Activated CD4-positive, CD25-positive, alpha-beta regulatory T cell (primary cell): ENCODE measurements at regions not wholly inside any gene's neighbourhood (a gene's known extent, or its start where the extent isn't known, plus 50 kb on each side); places are given as distances from the start of the nearest gene placed in this dataset.
A peak's percentile ranks its signal among the peaks of the same experiment; 100 is the strongest.

Experiments
- DNase-seq, 4 experiments: peaks; one replicate each; lab custom pipeline; 2025; lab: John Stamatoyannopoulos, UW

DNA sequence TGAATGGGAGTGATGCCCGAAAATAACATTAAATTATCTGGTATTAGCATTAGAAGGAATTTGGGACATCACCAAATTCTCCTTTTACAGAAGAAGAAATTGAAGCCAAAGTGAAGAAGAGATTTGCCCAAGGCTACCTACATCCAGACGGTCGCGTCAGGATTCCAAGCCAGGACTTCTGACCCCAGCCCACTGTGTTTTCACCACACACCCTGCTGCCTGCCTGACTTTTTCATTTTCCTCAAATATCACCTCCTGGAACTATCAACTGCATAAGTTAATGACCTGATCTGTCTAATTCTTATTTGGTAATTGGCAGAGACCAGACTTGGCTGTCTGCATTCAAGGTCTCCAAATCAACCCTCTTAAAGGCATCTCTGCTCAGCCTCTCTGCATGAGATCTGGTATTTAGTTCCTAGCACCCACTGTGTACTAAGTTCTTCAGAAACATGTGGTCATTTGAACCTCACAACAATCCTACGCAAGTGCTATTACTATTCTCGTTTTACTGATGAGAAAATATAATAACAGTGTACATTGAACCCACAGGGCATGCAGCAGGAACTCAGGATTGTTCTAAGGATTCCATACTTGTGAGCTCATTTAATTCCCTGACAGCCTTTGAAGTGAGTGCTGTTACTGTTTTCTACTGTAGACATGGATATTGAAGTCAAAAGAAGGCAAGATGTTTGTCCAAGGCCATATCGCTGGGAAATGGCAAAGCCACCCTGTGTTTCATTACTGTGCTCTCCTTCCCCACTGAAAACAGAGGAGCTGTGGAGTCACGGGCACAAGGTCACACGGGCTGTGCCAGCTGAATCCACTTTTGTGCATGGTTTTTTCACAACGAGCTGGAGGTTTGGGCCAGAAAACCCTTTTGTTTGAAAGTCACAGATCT lies 195.2 kb upstream of the C1QTNF7 start:
- DNase-seq, result peak in 1 of 4 experiments; percentile 0

DNA sequence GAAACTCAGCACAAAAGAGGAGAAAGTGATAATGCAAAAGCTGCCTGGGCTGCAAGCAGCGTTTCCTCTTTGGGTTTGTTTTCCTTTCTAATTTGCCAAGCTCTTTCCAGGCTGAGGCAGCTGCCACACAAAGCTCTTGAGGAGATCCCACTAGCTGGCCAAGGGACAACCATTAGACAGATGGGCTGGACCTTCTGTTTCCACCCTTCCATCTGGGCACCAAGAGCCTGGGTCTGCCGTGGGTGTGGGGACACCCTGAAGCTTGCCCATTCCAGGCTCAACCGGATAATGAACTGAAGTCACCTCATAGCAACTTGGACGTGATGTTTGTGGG lies 194.6 kb upstream of the C1QTNF7 start:
- no peak for DNase-seq

DNA sequence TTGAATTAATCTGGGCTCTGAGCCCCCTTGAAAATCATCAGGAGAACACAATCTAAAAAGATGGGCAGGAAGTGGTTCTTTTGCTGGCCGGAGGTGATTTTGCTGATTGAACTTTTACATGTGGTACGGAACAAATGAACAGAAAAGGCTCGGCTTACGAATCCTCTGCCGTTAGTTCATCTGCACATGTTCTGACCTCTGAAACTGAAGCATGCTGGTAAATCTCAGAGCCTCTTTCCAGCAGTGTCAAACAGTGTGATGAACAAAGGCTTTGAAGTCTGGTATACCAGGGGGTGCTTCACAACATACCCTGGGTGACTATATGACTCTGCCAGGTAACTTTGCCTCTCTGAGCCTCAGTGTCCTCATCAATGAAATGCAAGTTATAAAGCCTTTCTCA lies 194.2 kb upstream of the C1QTNF7 start:
- peak in 1 of 4 experiments; percentile 1 for DNase-seq

DNA sequence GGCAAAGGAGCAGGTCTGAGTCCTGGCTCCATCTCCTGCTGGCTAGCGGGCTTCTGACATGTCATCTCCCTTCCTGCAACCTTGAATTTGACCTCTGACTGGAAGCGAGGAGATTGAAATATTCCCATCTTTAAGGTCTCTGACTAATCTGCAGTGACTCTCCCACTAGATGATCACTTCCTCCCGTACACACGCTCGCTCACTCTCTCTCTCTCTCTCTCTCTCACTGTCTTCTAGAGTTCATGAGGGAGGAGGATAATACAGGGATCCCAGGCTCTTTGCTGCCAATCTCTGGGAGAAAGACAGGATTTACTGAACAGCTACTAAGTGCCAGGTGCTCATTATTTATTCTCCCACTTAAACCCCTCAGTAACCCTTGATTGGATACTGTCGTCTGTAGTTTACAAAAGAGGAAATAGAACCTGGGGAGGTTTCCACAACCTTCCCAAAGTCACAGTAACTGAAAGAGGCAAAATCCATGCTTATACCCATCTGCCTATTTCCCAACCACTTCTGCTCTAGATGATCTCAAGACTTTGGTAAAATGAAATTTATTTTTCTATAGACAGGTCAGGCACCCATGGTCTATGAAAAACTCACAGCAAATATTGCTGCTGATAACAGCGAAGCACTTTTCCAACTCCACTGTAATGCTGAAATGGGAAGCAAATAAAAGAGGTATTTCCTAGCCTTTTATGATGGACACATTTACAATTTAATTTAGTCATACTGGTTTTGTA lies 193.5 kb upstream of the C1QTNF7 start:
- no peak for DNase-seq

DNA sequence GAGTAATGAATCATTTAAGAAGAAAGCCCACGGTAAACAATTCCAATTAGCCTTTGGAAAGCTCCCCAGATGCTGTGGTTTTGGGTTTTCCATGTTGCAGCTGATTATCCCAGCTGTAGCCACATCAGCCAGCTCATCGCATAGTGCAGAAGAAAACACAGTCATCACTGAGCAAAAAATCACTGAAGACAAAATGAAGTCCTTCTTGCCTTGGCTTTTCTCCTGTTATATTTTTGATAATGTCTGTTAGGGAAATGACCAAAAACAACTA lies 193.0 kb upstream of the C1QTNF7 start:
- no peak for DNase-seq

GRCh38 chr4:15235135-15235534 lies 192.7 kb upstream of the C1QTNF7 start:
- no peak for DNase-seq

DNA sequence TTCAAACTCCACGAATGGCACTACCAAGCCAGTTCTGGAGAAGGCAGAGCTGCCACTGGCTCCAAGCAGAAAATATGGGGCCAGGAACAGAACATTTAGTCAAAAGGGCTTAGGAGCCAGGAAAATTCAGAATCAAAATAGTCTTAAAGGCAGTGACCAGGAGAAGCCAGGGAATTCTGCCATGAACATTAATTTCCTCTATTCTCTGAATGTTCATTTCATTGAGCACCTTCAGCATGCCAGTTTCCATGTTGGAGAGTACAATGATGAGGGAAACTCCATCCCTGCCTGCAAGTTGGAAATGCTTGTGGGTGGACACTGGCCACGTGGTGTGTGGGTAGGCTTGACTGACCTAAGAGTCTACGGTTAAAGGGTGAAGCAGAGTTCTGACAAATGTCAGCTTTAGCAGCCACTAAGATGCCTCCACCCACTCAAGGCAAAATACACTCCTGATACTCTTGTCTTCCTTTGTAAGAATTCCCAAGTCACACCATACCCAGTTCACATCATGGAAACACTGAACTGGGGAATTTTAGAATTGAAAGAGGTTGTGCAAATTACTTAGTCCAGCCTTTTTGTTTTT lies 190.1 kb upstream of the C1QTNF7 start:
- DNase-seq, result no peak

GRCh38 chr4:15238720-15239119 lies 189.1 kb upstream of the C1QTNF7 start:
- DNase-seq, result no peak

GRCh38 chr4:15239866-15240265 lies 188.0 kb upstream of the C1QTNF7 start:
- DNase-seq, result no peak

DNA sequence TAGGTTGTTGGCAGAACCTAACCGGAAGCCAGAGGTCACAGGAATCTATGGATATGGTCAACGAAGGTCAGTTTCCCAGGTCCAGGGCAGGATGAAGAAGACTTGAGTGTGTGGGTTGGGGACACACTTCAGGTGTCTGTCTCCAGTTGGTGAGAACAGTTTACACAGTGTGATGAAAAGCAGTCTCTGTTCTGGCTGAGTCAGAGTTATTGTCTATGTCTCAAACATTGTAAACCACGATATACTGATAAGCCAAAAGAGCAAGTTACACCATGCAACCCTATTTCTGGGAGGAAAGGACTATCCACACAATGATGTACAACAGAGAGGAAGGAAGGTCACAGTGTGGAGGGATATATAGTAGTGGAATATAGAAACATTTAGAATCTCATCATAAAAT lies 187.1 kb upstream of the C1QTNF7 start:
- DNase-seq, result no peak

- DNase-seq, result no peak
Measured at GRCh38 chr4:15242021-15242420, 185.8 kb upstream of the C1QTNF7 start.

- no peak for DNase-seq
Measured at GRCh38 chr4:15244354-15244753, 183.5 kb upstream of the C1QTNF7 start.

DNA sequence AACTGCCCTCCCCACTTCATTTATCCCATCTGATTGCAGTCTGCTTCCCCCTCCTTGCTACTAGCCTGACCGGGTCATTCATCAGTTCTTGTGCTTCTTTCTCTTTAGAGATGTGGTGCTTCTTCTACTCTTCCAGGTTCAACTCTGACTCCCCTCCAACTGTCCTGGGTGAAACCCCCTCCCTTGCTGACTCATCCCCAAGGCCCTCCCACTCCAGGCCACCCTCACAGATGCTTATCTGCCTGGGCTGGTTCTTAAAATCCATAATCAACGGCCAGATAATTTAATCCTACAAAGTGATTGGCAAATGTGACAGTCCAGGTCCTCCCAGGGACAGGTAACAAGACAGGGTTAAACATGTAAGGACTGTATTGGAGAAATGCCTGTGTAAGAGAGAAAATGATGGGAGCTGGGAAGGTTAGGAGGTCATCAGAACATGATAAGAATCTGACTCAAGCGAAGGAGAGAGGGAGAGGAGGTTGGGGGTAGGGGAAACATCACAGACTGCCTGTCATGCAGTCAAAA lies 182.8 kb upstream of the C1QTNF7 start:
- DNase-seq, result no peak

GRCh38 chr4:15250021-15250441 lies 177.8 kb upstream of the C1QTNF7 start:
- DNase-seq, result no peak

DNA sequence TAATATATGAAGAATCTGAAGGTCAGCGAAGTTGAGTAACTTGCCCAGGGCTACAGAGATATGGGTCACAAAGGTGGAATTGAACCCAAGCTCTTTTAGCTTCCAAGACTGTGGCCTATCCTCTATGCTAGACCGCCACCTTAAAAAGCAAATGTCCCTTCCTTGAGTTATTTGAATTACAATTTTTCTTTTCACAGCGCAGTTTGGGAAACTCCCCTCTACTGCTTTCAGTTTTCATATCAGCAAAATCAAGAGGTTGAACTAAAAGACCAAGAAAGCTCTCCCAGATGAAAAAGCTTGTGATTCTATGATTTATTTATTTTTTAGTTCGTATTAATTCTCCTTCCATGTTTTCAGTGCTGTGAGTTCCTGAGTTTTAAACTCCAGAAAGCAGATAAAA lies 174.5 kb upstream of the C1QTNF7 start:
- no peak for DNase-seq

GRCh38 chr4:15254236-15254880 lies 173.5 kb upstream of the C1QTNF7 start:
- DNase-seq, result no peak

- no peak for DNase-seq
Measured at GRCh38 chr4:15255537-15255936, 172.3 kb upstream of the C1QTNF7 start.

DNA sequence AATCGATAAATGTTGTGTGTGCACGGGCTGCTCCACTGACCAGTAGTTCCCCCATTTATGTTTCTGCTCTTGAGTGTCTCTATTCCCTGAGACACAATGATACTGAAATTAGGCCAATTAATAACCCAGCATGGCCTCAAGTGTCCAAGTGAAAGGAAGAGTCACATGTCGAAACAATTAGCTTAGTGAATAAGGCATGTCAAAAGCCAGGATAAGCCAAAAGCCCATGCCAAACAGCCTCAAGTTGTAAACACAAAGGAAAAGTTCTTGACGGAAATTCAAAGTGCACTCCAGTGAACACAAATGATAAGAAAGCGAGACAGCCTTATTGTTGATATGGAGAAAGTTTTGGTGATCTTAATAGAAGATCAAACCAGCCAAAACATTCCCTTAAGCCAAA lies 167.1 kb upstream of the C1QTNF7 start:
- no peak for DNase-seq

- DNase-seq, result no peak
Measured at GRCh38 chr4:15262396-15262795, 165.4 kb upstream of the C1QTNF7 start.

DNA sequence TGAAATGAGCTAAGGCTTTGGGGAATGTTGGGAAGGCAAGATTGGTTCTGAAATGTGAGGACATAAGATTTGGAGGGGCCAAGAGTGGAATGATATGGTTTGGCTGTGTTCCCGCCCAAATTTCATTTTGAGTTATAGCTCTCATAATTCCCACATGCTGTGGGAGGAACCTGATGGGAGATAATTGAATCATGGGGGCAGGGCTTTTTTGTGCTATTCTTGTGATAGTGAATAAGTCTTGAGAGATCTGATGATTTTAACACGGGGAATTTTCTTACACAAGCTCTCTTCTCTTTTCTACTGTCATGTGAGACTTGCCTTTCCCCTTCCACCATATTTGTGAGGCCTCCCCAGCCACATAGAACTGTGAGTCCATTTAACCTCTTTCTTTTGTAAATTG lies 157.6 kb upstream of the C1QTNF7 start:
- DNase-seq, result no peak

DNA sequence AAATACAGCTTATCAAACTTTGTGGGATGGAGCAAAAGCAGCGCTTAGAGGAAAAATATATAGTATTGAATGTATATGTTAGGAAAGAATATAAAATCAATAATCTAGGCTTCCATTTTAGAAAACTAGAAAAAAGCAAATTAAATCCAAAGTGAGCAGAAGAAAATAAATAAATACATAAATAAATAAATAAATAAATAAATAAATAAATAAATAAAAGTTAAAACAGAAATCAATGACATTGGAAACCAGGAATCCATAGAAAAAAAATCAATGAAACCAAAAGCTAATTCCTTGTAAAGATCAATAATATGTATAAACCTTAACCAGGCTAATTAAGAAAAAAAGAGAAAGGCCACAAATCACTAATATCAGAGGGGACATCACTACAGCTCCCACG lies 141.8 kb upstream of the C1QTNF7 start:
- DNase-seq, result no peak

GRCh38 chr4:15291122-15291521 lies 136.7 kb upstream of the C1QTNF7 start:
- DNase-seq, result no peak

GRCh38 chr4:15293711-15294110 lies 134.1 kb upstream of the C1QTNF7 start:
- DNase-seq, result no peak
